WTC11 (cell line): ENCODE measurements at regions not wholly inside any gene's neighbourhood (a gene's known extent, or its start where the extent isn't known, plus 50 kb on each side); places are given as distances from the start of the nearest gene placed in this dataset.

Source experiments
- ATAC-seq: fragments of 200-7000 bp; cut with Tn5 transposase; 2 replicates; pipeline ENCODE4 v1.10.0; 2021; ENCODE audit warnings: mild to moderate bottlenecking, moderate library complexity
- CTCF ChIA-PET: fragments of 300-600 bp; sonication (Branson Sonifier 250); formaldehyde crosslinking; loops from one replicate; lab custom pipeline; 2021; ENCODE audit warnings: antibody characterized with exemption; lab: Charles Lee
- POLR2A ChIA-PET: fragments of 350-600 bp; sonication (Branson Sonifier 250); formaldehyde crosslinking; loops from one replicate; lab custom pipeline; 2021; ENCODE audit warnings: antibody characterized with exemption; lab: Charles Lee
- DNase-seq: peaks from one replicate; pipeline ENCODE4 v3.0.0; 2021; ENCODE audit warnings: low spot score
- H3K27ac Mint-ChIP-seq: 2 replicates; pipeline ENCODE4 v1.8.0; 2021; ENCODE audit warnings: mixed read lengths
- H3K27me3 Mint-ChIP-seq: 2 replicates; pipeline ENCODE4 v1.8.0; 2021; ENCODE audit warnings: low read depth, mild to moderate bottlenecking, moderate library complexity, mixed read lengths
- H3K36me3 Mint-ChIP-seq: 2 replicates; pipeline ENCODE4 v1.8.0; 2021; ENCODE audit warnings: mixed read lengths
- H3K4me1 Mint-ChIP-seq: 2 replicates; pipeline ENCODE4 v1.8.0; 2022; ENCODE audit warnings: mixed read lengths
- H3K4me3 Mint-ChIP-seq: 2 replicates; pipeline ENCODE4 v1.8.0; 2021; ENCODE audit warnings: mild to moderate bottlenecking, moderate library complexity, mixed read lengths
- H3K9me3 Mint-ChIP-seq: 2 replicates; pipeline ENCODE4 v1.8.0; 2021; ENCODE audit warnings: mixed read lengths
- ATF1 ChIP-seq: sonication (generic); formaldehyde crosslinking; IDR thresholded peaks from 2 replicates; pipeline ENCODE4 v1.8.1; 2023; ENCODE audit warnings: mild to moderate bottlenecking, moderate library complexity, missing genetic modification reagents
- ATF2 ChIP-seq: sonication (generic); formaldehyde crosslinking; IDR thresholded peaks from 2 replicates; pipeline ENCODE4 v1.8.1; 2022; ENCODE audit warnings: low read depth, missing genetic modification reagents, borderline replicate concordance
- ATF3 ChIP-seq: sonication (generic); formaldehyde crosslinking; conservative IDR thresholded peaks from 2 replicates; pipeline ENCODE4 v1.8.1; 2022; ENCODE audit warnings: mild to moderate bottlenecking, missing genetic modification reagents
- CREB1 ChIP-seq: sonication (generic); formaldehyde crosslinking; IDR thresholded peaks from 2 replicates; pipeline ENCODE4 v1.8.0; 2023; ENCODE audit warnings: mild to moderate bottlenecking, missing genetic modification reagents
- CREM ChIP-seq: sonication (generic); formaldehyde crosslinking; IDR thresholded peaks from 2 replicates; pipeline ENCODE4 v1.8.1; 2022; ENCODE audit warnings: mild to moderate bottlenecking, missing genetic modification reagents, moderate library complexity
- FOXJ3 ChIP-seq: sonication (generic); formaldehyde crosslinking; IDR thresholded peaks from 2 replicates; pipeline ENCODE4 v1.9.0; 2021; ENCODE audit warnings: missing genetic modification reagents, mild to moderate bottlenecking, borderline replicate concordance
- FOXP1 ChIP-seq: sonication (generic); formaldehyde crosslinking; IDR thresholded peaks from 2 replicates; pipeline ENCODE4 v1.8.0; 2022; ENCODE audit warnings: missing genetic modification reagents, mild to moderate bottlenecking, moderate library complexity, borderline replicate concordance
- GTF2I ChIP-seq: fragments of 250-450 bp; sonication (Bioruptor Pico); conservative IDR thresholded peaks from 2 replicates; pipeline ENCODE4 v1.4.0; 2021; ENCODE audit warnings: mild to moderate bottlenecking
- MLX ChIP-seq: sonication (generic); formaldehyde crosslinking; IDR thresholded peaks from 2 replicates; pipeline ENCODE4 v1.8.1; 2023; ENCODE audit warnings: mild to moderate bottlenecking, missing genetic modification reagents, moderate library complexity
- NFYB ChIP-seq: sonication (generic); formaldehyde crosslinking; conservative IDR thresholded peaks from 2 replicates; pipeline ENCODE4 v1.8.0; 2022; ENCODE audit warnings: low read depth, missing genetic modification reagents
- OVOL2 ChIP-seq: fragments of 250-450 bp; sonication (Bioruptor Pico); IDR thresholded peaks from 2 replicates; pipeline ENCODE4 v1.9.0; 2021; ENCODE audit warnings: mild to moderate bottlenecking, borderline replicate concordance
- RELA ChIP-seq: sonication (generic); formaldehyde crosslinking; IDR thresholded peaks from 2 replicates; pipeline ENCODE4 v1.8.1; 2022; ENCODE audit warnings: missing genetic modification reagents, mild to moderate bottlenecking, borderline replicate concordance
- SOX15 ChIP-seq: fragments of 250-450 bp; sonication (Bioruptor Pico); IDR thresholded peaks from 2 replicates; pipeline ENCODE4 v1.9.0; 2021; ENCODE audit warnings: mild to moderate bottlenecking
- TEAD4 ChIP-seq: sonication (generic); formaldehyde crosslinking; IDR thresholded peaks from 2 replicates; pipeline ENCODE4 v1.8.0; 2022; ENCODE audit warnings: mild to moderate bottlenecking, missing genetic modification reagents
- TP53 ChIP-seq: sonication (generic); formaldehyde crosslinking; IDR thresholded peaks from 2 replicates; pipeline ENCODE4 v1.8.1; 2023; ENCODE audit warnings: mild to moderate bottlenecking, missing genetic modification reagents
- ZBTB43 ChIP-seq: sonication (generic); formaldehyde crosslinking; IDR thresholded peaks from 2 replicates; pipeline ENCODE4 v1.8.1; 2023; ENCODE audit warnings: mild to moderate bottlenecking, missing genetic modification reagents
- ZNF121 ChIP-seq: sonication (generic); formaldehyde crosslinking; IDR thresholded peaks from 2 replicates; pipeline ENCODE4 v1.8.0; 2023; ENCODE audit warnings: missing genetic modification reagents
- ZNF219 ChIP-seq: sonication (generic); formaldehyde crosslinking; IDR thresholded peaks from 2 replicates; pipeline ENCODE4 v1.8.0; 2023; ENCODE audit warnings: missing genetic modification reagents, mild to moderate bottlenecking, borderline replicate concordance
- ZNF232 ChIP-seq: sonication (generic); formaldehyde crosslinking; IDR thresholded peaks from 2 replicates; pipeline ENCODE4 v1.8.0; 2022; ENCODE audit warnings: mild to moderate bottlenecking, missing genetic modification reagents
- TF ChIP-seq, protein P1 (sequence below): sonication (generic); formaldehyde crosslinking; IDR thresholded peaks from 2 replicates; pipeline ENCODE4 v1.8.1; 2022; ENCODE audit warnings: mild to moderate bottlenecking, missing genetic modification reagents, moderate library complexity, borderline replicate concordance

DNA sequence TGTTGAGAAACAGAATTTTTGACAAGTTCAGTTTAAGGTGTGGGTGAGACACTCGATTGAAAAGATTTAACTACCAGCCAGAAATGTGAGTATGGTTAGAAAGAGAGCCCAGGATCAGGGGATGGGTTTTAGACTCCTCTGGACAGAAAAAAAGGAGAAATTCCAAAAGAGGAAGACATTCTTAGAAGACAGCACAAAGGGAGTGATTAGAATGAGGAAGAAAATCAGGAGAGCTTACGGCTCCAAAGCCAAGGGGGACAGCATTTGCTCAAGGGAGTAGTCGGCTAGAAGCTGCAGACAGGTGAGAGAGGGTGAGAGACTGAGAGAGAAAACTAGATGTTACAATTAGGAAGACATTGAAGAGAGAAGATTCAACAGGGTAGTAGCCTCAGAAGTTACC, 166.1 kb downstream of the ADAMTS15 start (continued):
- TF ChIP-seq ATF2: no peak
- TF ChIP-seq ZNF121 (CRISPR knock-in tag): no peak
- TF ChIP-seq ATF3 (CRISPR knock-in tag): no peak
- TF ChIP-seq ZNF219 (CRISPR knock-in tag): no peak

DNA sequence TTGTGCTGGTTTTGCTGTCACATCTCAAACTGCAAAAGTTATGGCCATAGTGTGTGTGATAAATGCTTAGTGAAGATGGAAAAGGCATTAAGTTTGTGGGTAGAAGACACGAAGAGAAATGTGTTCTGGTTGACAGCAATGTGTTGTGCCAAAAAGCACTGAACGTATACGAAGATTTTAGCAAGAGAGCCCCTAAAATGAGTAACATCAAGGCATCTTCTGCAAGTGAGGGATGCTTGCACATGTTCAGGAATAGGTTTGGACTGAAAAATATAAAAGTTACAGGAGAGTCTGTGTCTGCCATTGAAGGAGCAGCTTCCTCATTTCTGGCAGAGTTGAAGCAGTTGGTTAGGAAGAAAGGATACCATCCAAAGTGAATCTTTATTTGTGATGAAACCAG, 167.1 kb downstream of the ADAMTS15 start:
- DNase-seq: no peak
- Mint-ChIP-seq H3K27me3 (no peaks in the 10 kb centered on the region; the same call in 1 of the 2 replicates), H3K36me3 (no peaks in the 10 kb centered on the region), H3K4me3 (no peak overlapping the region), H3K4me1 (no peaks in the 10 kb centered on the region), H3K9me3 (peaks cover 4% of the 10 kb centered on the region), H3K27ac (no peak overlapping the region)
- CTCF ChIA-PET: no interaction called here
- TF ChIP-seq GTF2I (CRISPR knock-in tag): no peak
- TF ChIP-seq FOXP1: no peak
- no peak for TF ChIP-seq MLX (CRISPR knock-in tag)
- TF ChIP-seq, protein P1, sequence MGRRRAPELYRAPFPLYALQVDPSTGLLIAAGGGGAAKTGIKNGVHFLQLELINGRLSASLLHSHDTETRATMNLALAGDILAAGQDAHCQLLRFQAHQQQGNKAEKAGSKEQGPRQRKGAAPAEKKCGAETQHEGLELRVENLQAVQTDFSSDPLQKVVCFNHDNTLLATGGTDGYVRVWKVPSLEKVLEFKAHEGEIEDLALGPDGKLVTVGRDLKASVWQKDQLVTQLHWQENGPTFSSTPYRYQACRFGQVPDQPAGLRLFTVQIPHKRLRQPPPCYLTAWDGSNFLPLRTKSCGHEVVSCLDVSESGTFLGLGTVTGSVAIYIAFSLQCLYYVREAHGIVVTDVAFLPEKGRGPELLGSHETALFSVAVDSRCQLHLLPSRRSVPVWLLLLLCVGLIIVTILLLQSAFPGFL: no peak
- TF ChIP-seq ZBTB43 (CRISPR knock-in tag): no peak
- no peak for TF ChIP-seq OVOL2 (CRISPR knock-in tag)
- no peak for TF ChIP-seq ATF2
- no peak for ATAC-seq
- POLR2A ChIA-PET: no interaction called here

- H3K27ac Mint-ChIP-seq: no peak overlapping the region
- H3K9me3 Mint-ChIP-seq: peaks cover 4% of the 10 kb centered on the region
- no peaks in the 10 kb centered on the region for H3K4me1 Mint-ChIP-seq
- POLR2A ChIA-PET: no interaction called here
- no peak overlapping the region for H3K4me3 Mint-ChIP-seq
- ATAC-seq: no peak
- no peak for DNase-seq
- no peak for TF ChIP-seq NFYB (CRISPR knock-in tag)
- no peak for TF ChIP-seq ZNF232 (CRISPR knock-in tag)
- no peak for TF ChIP-seq CREB1
- no peak for TF ChIP-seq TP53 (CRISPR knock-in tag)
- TF ChIP-seq TEAD4 (CRISPR knock-in tag): no peak
- TF ChIP-seq CREM (CRISPR knock-in tag): no peak
- no peak for TF ChIP-seq RELA (CRISPR knock-in tag)
- no peak for TF ChIP-seq FOXJ3 (CRISPR knock-in tag)
- TF ChIP-seq ATF1 (CRISPR knock-in tag): no peak
- TF ChIP-seq SOX15: no peak
- TF ChIP-seq, all 79 proteins: peak for 0
- Mint-ChIP-seq H3K27me3 (no peaks in the 10 kb centered on the region; the same call in 1 of the 2 replicates), H3K36me3 (no peaks in the 10 kb centered on the region)
- CTCF ChIA-PET: no interaction called here
Observed at GRCh38 chr11:130616573-130616972, 168.1 kb downstream of the ADAMTS15 start.
